HG02759 (cell line): ENCODE measurements at regions not wholly inside any gene's neighbourhood (a gene's known extent, or its start where the extent isn't known, plus 50 kb on each side); places are given as distances from the start of the nearest gene placed in this dataset.

ENCODE experiments used
- ATAC-seq: cut with Tn5 transposase; IDR thresholded peaks from one replicate; pipeline ENCODE4 v1.9.1; 2021; ENCODE audit warnings: mild to moderate bottlenecking, moderate library complexity; ENCODE audit not compliant: unreplicated experiment

- no peak for ATAC-seq
These were observed 550.1 kb upstream of the B3GALT2 start for GRCh38 chr1:193736507-193736906.

- no peak for ATAC-seq
These were observed 547.3 kb upstream of the B3GALT2 start for GRCh38 chr1:193733674-193734073.

- ATAC-seq = no peak
These were observed 543.6 kb upstream of the B3GALT2 start for GRCh38 chr1:193730017-193730416.

- no peak for ATAC-seq
These were observed 543.0 kb upstream of the B3GALT2 start for GRCh38 chr1:193729429-193729828.

- no peak for ATAC-seq
These were observed 541.4 kb upstream of the B3GALT2 start for GRCh38 chr1:193727850-193728249.

- no peak for ATAC-seq
These were observed 540.3 kb upstream of the B3GALT2 start for GRCh38 chr1:193726722-193727121.

- ATAC-seq = no peak
These were observed 526.0 kb upstream of the B3GALT2 start for GRCh38 chr1:193712392-193712791.

GRCh38 chr1:193709607-193710006, 523.2 kb upstream of the B3GALT2 start:
- no peak for ATAC-seq

- ATAC-seq = no peak
These were observed 521.0 kb upstream of the B3GALT2 start for GRCh38 chr1:193707271-193708021.

GRCh38 chr1:193706766-193707165, 520.4 kb upstream of the B3GALT2 start:
- ATAC-seq = no peak

- ATAC-seq = no peak
These were observed 519.2 kb upstream of the B3GALT2 start for GRCh38 chr1:193705554-193705981.

- no peak for ATAC-seq
These were observed 517.2 kb upstream of the B3GALT2 start for GRCh38 chr1:193703655-193704054.

GRCh38 chr1:193703121-193703520, 516.7 kb upstream of the B3GALT2 start:
- ATAC-seq = no peak

- no peak for ATAC-seq
These were observed 515.3 kb upstream of the B3GALT2 start for GRCh38 chr1:193701759-193702158.

GRCh38 chr1:193700710-193701355, 514.4 kb upstream of the B3GALT2 start:
- no peak for ATAC-seq

- no peak for ATAC-seq
These were observed 512.8 kb upstream of the B3GALT2 start for GRCh38 chr1:193699261-193699660.

- no peak for ATAC-seq
These were observed 511.4 kb upstream of the B3GALT2 start for GRCh38 chr1:193697776-193698175.

- ATAC-seq = no peak
These were observed 510.8 kb upstream of the B3GALT2 start for GRCh38 chr1:193697115-193697762.

GRCh38 chr1:193694741-193695140, 508.3 kb upstream of the B3GALT2 start:
- no peak for ATAC-seq

GRCh38 chr1:193685986-193686385, 499.6 kb upstream of the B3GALT2 start:
- ATAC-seq = no peak

GRCh38 chr1:193681422-193681821, 495.0 kb upstream of the B3GALT2 start:
- ATAC-seq = no peak

GRCh38 chr1:193680924-193681316, 494.5 kb upstream of the B3GALT2 start:
- ATAC-seq = no peak
